Endothelial cell of umbilical vein (primary cell): ENCODE measurements at regions not wholly inside any gene's neighbourhood (a gene's known extent, or its start where the extent isn't known, plus 50 kb on each side); places are given as distances from the start of the nearest gene placed in this dataset.

Experiments used
- BruUV-seq: library from RNA; stranded (reverse); fragments of 400-500 nt; replicated peaks from 2 replicates; lab custom pipeline; 2021; lab: Mats Ljungman, UMichigan
- CTCF ChIA-PET: fragments of 300-600, 350-600 bp; sonication (Branson Sonifier 250); formaldehyde crosslinking; loops from one replicate; lab custom pipeline; 2021; ENCODE audit warnings: antibody characterized with exemption, inconsistent platforms; lab: Charles Lee
- POLR2A ChIA-PET: fragments of 300-600, 350-600 bp; sonication (Branson Sonifier 250); formaldehyde crosslinking; loops from one replicate; lab custom pipeline; 2021; ENCODE audit warnings: antibody characterized with exemption, inconsistent platforms; lab: Charles Lee
- DNase-seq: peaks from one replicate; pipeline ENCODE4 v3.0.0-alpha.2; 2011; ENCODE audit warnings: low read depth, low spot score
- FAIRE-seq: peaks from 2 replicates; lab custom pipeline; 2011; peaks lifted over from hg19 to GRCh38; lab: Jason Lieb, UNC
- H2AFZ ChIP-seq: 2 replicates; pipeline ENCODE4 v1.6.0; 2012; ENCODE audit warnings: low read depth, low read length, control low read depth, inconsistent platforms
- H3K27ac ChIP-seq: 2 replicates; pipeline ENCODE4 v1.5.1; 2011; ENCODE audit warnings: low read depth, mild to moderate bottlenecking, control low read depth, low read length, moderate library complexity; ENCODE audit not compliant: insufficient read depth
- H3K27me3 ChIP-seq, 2 experiments: 2 replicates each; pipeline versions ENCODE4 v1.6.0 to v1.6.1; 2011; ENCODE audit warnings: low read length in 2 of 2, mixed read lengths in 1 of 2; ENCODE audit not compliant: control insufficient read depth in 2 of 2, insufficient read depth in 2 of 2
- H3K36me3 ChIP-seq, 2 experiments: 2 replicates in 1 of 2; 3 replicates in 1 of 2; pipeline ENCODE4 v1.5.1; 2011; ENCODE audit warnings: low read length in 2 of 2, mild to moderate bottlenecking in 1 of 2, moderate library complexity in 1 of 2; ENCODE audit not compliant: control insufficient read depth in 2 of 2, insufficient read depth in 2 of 2; ENCODE audit errors: extremely low read depth in 1 of 2
- H3K4me1 ChIP-seq: 3 replicates; pipeline ENCODE4 v1.5.1; 2011; ENCODE audit warnings: mild to moderate bottlenecking, low read length; ENCODE audit not compliant: control insufficient read depth, insufficient read depth; ENCODE audit errors: extremely low read depth
- H3K4me2 ChIP-seq: 2 replicates; pipeline ENCODE4 v1.6.1; 2011; ENCODE audit warnings: low read length, control low read depth, mixed read lengths; ENCODE audit not compliant: insufficient read depth
- H3K4me3 ChIP-seq, 3 experiments: fragments of 200-600 bp in 1 of 3; sonication (generic), shearing (Covaris generic) in 1 of 3; replicated peaks in 1 of 3; 2 replicates each; pipeline ENCODE4 v1.5.1; 2011 to 2016; ENCODE audit warnings: control low read depth in 3 of 3, low read length in 3 of 3, mild to moderate bottlenecking in 2 of 3, inconsistent platforms in 1 of 3, low read depth in 1 of 3, moderate library complexity in 1 of 3; ENCODE audit not compliant: insufficient read depth in 1 of 3
- H3K79me2 ChIP-seq: 2 replicates; pipeline ENCODE4 v1.6.0; 2012; ENCODE audit warnings: low read length, inconsistent platforms; ENCODE audit not compliant: control insufficient read depth, insufficient read depth
- H3K9ac ChIP-seq: replicated peaks from 2 replicates; pipeline ENCODE3; 2011; ENCODE audit warnings: low read length, control low read depth; ENCODE audit not compliant: insufficient read depth; ENCODE audit errors: extremely low read depth
- H3K9me1 ChIP-seq: replicated peaks from 3 replicates; pipeline ENCODE4 v1.6.0; 2011; ENCODE audit warnings: mild to moderate bottlenecking, low read length; ENCODE audit not compliant: control insufficient read depth, insufficient read depth; ENCODE audit errors: extremely low read depth
- H3K9me3 ChIP-seq: replicated peaks from 2 replicates; pipeline ENCODE4 v1.5.1; 2012; ENCODE audit warnings: low read length, inconsistent platforms; ENCODE audit not compliant: control insufficient read depth, insufficient read depth
- H4K20me1 ChIP-seq: replicated peaks from 2 replicates; pipeline ENCODE3; 2011; ENCODE audit warnings: mild to moderate bottlenecking, low read length; ENCODE audit not compliant: control insufficient read depth, insufficient read depth; ENCODE audit errors: extremely low read depth
- CTCF ChIP-seq, 2 donors: IDR thresholded peaks; 1 replicate in 1 of 2; 2 replicates in 1 of 2; pipeline ENCODE4 v1.5.1; 2011; ENCODE audit warnings: low read length in 2 of 2, mild to moderate bottlenecking in 2 of 2, moderate library complexity in 2 of 2, control low read depth in 1 of 2, inconsistent platforms in 1 of 2, low read depth in 1 of 2; ENCODE audit not compliant: insufficient read depth in 1 of 2; ENCODE audit errors: extremely low read depth in 1 of 2
- EZH2 ChIP-seq: IDR thresholded peaks from 2 replicates; pipeline ENCODE4 v1.6.1; 2012; ENCODE audit warnings: borderline replicate concordance, low read depth, mild to moderate bottlenecking, moderate library complexity, low read length, inconsistent platforms; ENCODE audit not compliant: severe bottlenecking
- FOS ChIP-seq: IDR thresholded peaks from 2 replicates; pipeline ENCODE4 v1.6.1; 2011; ENCODE audit warnings: mild to moderate bottlenecking, low read length, moderate library complexity, borderline replicate concordance; ENCODE audit not compliant: insufficient read depth
- GATA2 ChIP-seq: IDR thresholded peaks from 2 replicates; pipeline ENCODE4 v1.7.0; 2011; ENCODE audit warnings: low read depth, mild to moderate bottlenecking, moderate library complexity, mixed read lengths, low read length; ENCODE audit not compliant: insufficient read length, insufficient read depth
- JUN ChIP-seq: IDR thresholded peaks from 2 replicates; pipeline ENCODE4 v1.6.1; 2011; ENCODE audit warnings: borderline replicate concordance, low read depth; ENCODE audit not compliant: insufficient read length, insufficient read depth
- MAX ChIP-seq: IDR thresholded peaks from 2 replicates; pipeline ENCODE4 v1.6.1; 2011; ENCODE audit not compliant: insufficient read depth, insufficient read length
- MYC ChIP-seq: IDR thresholded peaks from one replicate; pipeline ENCODE4 v1.6.1; 2011; ENCODE audit warnings: mild to moderate bottlenecking, low read depth, low read length
- POLR2A ChIP-seq: IDR thresholded peaks from 2 replicates; pipeline ENCODE4 v1.6.1; 2012; ENCODE audit warnings: low read depth, mild to moderate bottlenecking, control low read depth, low read length
- POLR2AphosphoS5 ChIP-seq: IDR thresholded peaks from 2 replicates; pipeline ENCODE4 v1.6.1; 2012; ENCODE audit warnings: low read depth, mild to moderate bottlenecking, control low read depth, low read length, moderate library complexity; ENCODE audit not compliant: insufficient read depth
- dilution Hi-C: fragments of 300-500 bp; cut with MboI; formaldehyde crosslinking; loops from one replicate; pipeline ENCODE4 v1.15.0; 2019; ENCODE audit warnings: low sequenced_read_pairs; ENCODE audit not compliant: extremely low pct_ligation_motif_present
- intact Hi-C: fragments of 100-400 bp; cut with micrococcal nuclease; formaldehyde crosslinking; loops from one replicate; pipeline ENCODE4 v1.10.0; 2022

GRCh38 chr4:11931266-11931820 is 502.6 kb upstream of the HS3ST1 start:
- Histone ChIP-seq H3K79me2 (no peaks in the 10 kb centered on the region), H4K20me1 (no peaks in the 10 kb centered on the region)
- FAIRE-seq: no peak

More at GRCh38 chr4:11931266-11931820, 502.6 kb upstream of the HS3ST1 start:
- Histone ChIP-seq H3K4me1 (no peaks in the 10 kb centered on the region), H3K4me3 (no peak overlapping the region), H3K9me1 (no peaks in the 10 kb centered on the region), H2AFZ (no peak overlapping the region), H3K27ac (no peak overlapping the region), H3K36me3 (no peaks in the 10 kb centered on the region), H3K4me2 (no peak overlapping the region), H3K9me3 (no peaks in the 10 kb centered on the region), H3K27me3 (no peaks in the 10 kb centered on the region), H3K9ac (no peak overlapping the region)
- intact Hi-C loops: no loop called here
- DNase-seq: no peak
- BruUV-seq: no TSS peak
- POLR2A ChIA-PET: no interaction called here
- TF ChIP-seq EZH2 (no peak), GATA2 (no peak), POLR2AphosphoS5 (no peak), FOS (no peak), JUN (no peak), CTCF (IDR thresholded peaks at IDR 0.05; ENCODE audit: extremely low read depth in 1 of 2, insufficient read depth in 1 of 2, low read depth in 1 of 2, low read length in 2 of 2) (no peak), MYC (no peak), POLR2A (no peak), MAX (no peak)
- dilution Hi-C loops: no loop called here
- CTCF ChIA-PET: interaction anchor here (0.6 kb wide), 1 partner anchor 9 kb away, joined by 3 read pairs; no protein-coding TSS in a partner anchor
